ENCODE measurements at regions not wholly inside any gene's neighbourhood (a gene's known extent, or its start where the extent isn't known, plus 50 kb on each side); places are given as distances from the start of the nearest gene placed in this dataset.

GRCh38 chr21:22201669-22202068, 1203.5 kb downstream of the NCAM2 start:
- H3K27me3 ChIP-seq, result peaks cover 0 to 5% of the 10 kb centered on the region in 2 donors
- no peak for DNase-seq
- H3K27ac ChIP-seq, result no peak overlapping the region
- intact Hi-C loops (cut with DNase I; ENCODE audit: low total_unique reads), result no loop called here
- H3K9me3 ChIP-seq, result no peaks in the 10 kb centered on the region
- H3K36me3 ChIP-seq, result no peaks in the 10 kb centered on the region
- TF ChIP-seq, protein P1, sequence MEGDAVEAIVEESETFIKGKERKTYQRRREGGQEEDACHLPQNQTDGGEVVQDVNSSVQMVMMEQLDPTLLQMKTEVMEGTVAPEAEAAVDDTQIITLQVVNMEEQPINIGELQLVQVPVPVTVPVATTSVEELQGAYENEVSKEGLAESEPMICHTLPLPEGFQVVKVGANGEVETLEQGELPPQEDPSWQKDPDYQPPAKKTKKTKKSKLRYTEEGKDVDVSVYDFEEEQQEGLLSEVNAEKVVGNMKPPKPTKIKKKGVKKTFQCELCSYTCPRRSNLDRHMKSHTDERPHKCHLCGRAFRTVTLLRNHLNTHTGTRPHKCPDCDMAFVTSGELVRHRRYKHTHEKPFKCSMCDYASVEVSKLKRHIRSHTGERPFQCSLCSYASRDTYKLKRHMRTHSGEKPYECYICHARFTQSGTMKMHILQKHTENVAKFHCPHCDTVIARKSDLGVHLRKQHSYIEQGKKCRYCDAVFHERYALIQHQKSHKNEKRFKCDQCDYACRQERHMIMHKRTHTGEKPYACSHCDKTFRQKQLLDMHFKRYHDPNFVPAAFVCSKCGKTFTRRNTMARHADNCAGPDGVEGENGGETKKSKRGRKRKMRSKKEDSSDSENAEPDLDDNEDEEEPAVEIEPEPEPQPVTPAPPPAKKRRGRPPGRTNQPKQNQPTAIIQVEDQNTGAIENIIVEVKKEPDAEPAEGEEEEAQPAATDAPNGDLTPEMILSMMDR (IDR thresholded peaks at IDR 0.05), result no peak
- no peak for TF ChIP-seq POLR2A (IDR thresholded peaks at IDR 0.05)
- no peak overlapping the region for H3K4me3 ChIP-seq
- H3K4me1 ChIP-seq, result no peaks in the 10 kb centered on the region

- no peak for TF ChIP-seq POLR2A (IDR thresholded peaks at IDR 0.05)
- TF ChIP-seq, protein P1 (IDR thresholded peaks at IDR 0.05), result no peak
- Histone ChIP-seq H3K27me3 (no peaks in the 10 kb centered on the region), H3K4me1 (no peaks in the 10 kb centered on the region), H3K36me3 (no peaks in the 10 kb centered on the region), H3K4me3 (no peak overlapping the region), H3K27ac (no peak overlapping the region), H3K9me3 (no peaks in the 10 kb centered on the region)
- intact Hi-C loops (cut with DNase I; ENCODE audit: low total_unique reads), result no loop called here
- DNase-seq, result no peak
These were observed 1211.1 kb downstream of the NCAM2 start for GRCh38 chr21:22209304-22209700.

DNA sequence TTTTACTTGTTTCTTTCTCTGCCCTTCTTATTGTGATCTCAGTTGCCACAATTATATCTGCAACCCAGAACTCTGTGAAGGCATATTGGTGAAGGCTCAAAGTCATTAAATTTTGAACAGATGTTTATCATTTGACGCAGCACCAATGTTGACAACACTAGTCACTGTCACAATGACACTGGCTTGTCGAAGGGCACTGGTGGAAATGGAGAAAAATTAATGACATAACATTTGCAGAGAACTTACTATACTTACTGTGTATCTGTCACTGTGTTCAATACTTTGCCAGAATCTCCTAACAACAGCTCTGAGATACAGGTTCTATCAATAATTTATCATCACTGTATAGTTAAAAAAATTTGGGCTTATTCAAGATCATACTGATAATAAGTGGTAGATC, 1213.7 kb downstream of the NCAM2 start:
- TF ChIP-seq, protein P1 (IDR thresholded peaks at IDR 0.05), result no peak
- TF ChIP-seq POLR2A (IDR thresholded peaks at IDR 0.05), result no peak
- H3K4me3 ChIP-seq, result no peak overlapping the region
- intact Hi-C loops (cut with DNase I; ENCODE audit: low total_unique reads), result no loop called here

GRCh38 chr21:22223385-22223784, 1225.2 kb downstream of the NCAM2 start:
- H3K27me3 ChIP-seq, result no peaks in the 10 kb centered on the region
- H3K9me3 ChIP-seq, result no peaks in the 10 kb centered on the region
- intact Hi-C loops (cut with DNase I; ENCODE audit: low total_unique reads), result no loop called here
- TF ChIP-seq, protein P1 (IDR thresholded peaks at IDR 0.05), result no peak
- TF ChIP-seq POLR2A (IDR thresholded peaks at IDR 0.05), result no peak
- H3K4me3 ChIP-seq, result no peak overlapping the region
- DNase-seq, result no peak
- H3K36me3 ChIP-seq, result no peaks in the 10 kb centered on the region
- no peaks in the 10 kb centered on the region for H3K4me1 ChIP-seq
- H3K27ac ChIP-seq, result no peak overlapping the region

More for the DNA sequence above, 1213.7 kb downstream of the NCAM2 start:
- Histone ChIP-seq H3K27me3 (no peaks in the 10 kb centered on the region), H3K36me3 (no peaks in the 10 kb centered on the region), H3K27ac (no peak overlapping the region), H3K9me3 (no peaks in the 10 kb centered on the region), H3K4me1 (no peaks in the 10 kb centered on the region)
- DNase-seq, result no peak

- no peaks in the 10 kb centered on the region for H3K36me3 ChIP-seq
- no peak for DNase-seq
- no peak overlapping the region for H3K4me3 ChIP-seq
- TF ChIP-seq POLR2A (IDR thresholded peaks at IDR 0.05), result no peak
- TF ChIP-seq, protein P1 (IDR thresholded peaks at IDR 0.05), result no peak
- H3K27ac ChIP-seq, result no peak overlapping the region
- H3K9me3 ChIP-seq, result no peaks in the 10 kb centered on the region
- H3K4me1 ChIP-seq, result no peaks in the 10 kb centered on the region
- intact Hi-C loops (cut with DNase I; ENCODE audit: low total_unique reads), result no loop called here
- no peaks in the 10 kb centered on the region for H3K27me3 ChIP-seq
These were observed 1226.1 kb downstream of the NCAM2 start for GRCh38 chr21:22224261-22224660.

Data from uterus (tissue), 3 donors.